Peyer's patch (tissue), 4 donors: ENCODE measurements at regions not wholly inside any gene's neighbourhood (a gene's known extent, or its start where the extent isn't known, plus 50 kb on each side); places are given as distances from the start of the nearest gene placed in this dataset.

ENCODE experiments used
- POLR2A ChIP-seq, 2 donors: fragments of 450-650 bp; IDR thresholded peaks; one replicate each; pipeline ENCODE4 v1.5.1; 2017; ENCODE audit warnings: antibody characterized with exemption in 2 of 2, mild to moderate bottlenecking in 2 of 2, moderate library complexity in 2 of 2
- TF ChIP-seq, protein P1 (sequence below), 6 experiments: fragments of 450-650 bp in 4 of 6; fragments of 200-600 bp in 2 of 6; sonication (generic) in 1 of 6; IDR thresholded peaks; one replicate each; pipeline ENCODE4 v1.5.1; 2017 to 2019; ENCODE audit warnings: antibody characterized with exemption in 6 of 6, mild to moderate bottlenecking in 3 of 6, moderate library complexity in 1 of 6

- TF ChIP-seq, protein P1, sequence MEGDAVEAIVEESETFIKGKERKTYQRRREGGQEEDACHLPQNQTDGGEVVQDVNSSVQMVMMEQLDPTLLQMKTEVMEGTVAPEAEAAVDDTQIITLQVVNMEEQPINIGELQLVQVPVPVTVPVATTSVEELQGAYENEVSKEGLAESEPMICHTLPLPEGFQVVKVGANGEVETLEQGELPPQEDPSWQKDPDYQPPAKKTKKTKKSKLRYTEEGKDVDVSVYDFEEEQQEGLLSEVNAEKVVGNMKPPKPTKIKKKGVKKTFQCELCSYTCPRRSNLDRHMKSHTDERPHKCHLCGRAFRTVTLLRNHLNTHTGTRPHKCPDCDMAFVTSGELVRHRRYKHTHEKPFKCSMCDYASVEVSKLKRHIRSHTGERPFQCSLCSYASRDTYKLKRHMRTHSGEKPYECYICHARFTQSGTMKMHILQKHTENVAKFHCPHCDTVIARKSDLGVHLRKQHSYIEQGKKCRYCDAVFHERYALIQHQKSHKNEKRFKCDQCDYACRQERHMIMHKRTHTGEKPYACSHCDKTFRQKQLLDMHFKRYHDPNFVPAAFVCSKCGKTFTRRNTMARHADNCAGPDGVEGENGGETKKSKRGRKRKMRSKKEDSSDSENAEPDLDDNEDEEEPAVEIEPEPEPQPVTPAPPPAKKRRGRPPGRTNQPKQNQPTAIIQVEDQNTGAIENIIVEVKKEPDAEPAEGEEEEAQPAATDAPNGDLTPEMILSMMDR (IDR thresholded peaks at IDR 0.05), result no peak
- no peak for TF ChIP-seq POLR2A (IDR thresholded peaks at IDR 0.05)
These were observed 789.6 kb upstream of the PCDH20 start for GRCh38 chr13:62205273-62205672.
